ENCODE measurements at regions not wholly inside any gene's neighbourhood (a gene's known extent, or its start where the extent isn't known, plus 50 kb on each side); places are given as distances from the start of the nearest gene placed in this dataset.

DNA sequence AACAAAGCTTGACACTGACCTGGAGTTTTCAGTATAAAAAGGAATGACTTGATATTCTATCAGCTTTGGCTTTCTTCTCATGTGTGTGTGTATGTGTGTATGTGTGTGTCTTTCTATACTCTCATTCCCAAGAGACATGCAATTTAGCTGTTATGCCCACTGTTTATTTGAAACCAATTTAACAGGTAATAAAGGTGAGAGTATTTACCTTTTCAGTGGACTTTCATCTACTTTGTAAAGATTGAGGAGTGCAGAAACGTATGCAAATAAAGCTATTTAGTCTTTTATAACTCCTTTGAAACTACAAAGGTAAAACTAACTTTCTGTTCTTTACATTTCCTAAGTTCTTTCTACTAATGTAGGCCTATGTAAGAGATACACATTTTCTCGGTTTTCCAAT, 103.5 kb upstream of the HS3ST5 start:
- TF ChIP-seq SIN3A (conservative IDR thresholded peaks at IDR 0.05 in 1 of 2, IDR thresholded peaks at IDR 0.05 in 1 of 2; ENCODE audit: low read depth in 1 of 2, low read length in 2 of 2), result no peak
- TF ChIP-seq, protein P1, sequence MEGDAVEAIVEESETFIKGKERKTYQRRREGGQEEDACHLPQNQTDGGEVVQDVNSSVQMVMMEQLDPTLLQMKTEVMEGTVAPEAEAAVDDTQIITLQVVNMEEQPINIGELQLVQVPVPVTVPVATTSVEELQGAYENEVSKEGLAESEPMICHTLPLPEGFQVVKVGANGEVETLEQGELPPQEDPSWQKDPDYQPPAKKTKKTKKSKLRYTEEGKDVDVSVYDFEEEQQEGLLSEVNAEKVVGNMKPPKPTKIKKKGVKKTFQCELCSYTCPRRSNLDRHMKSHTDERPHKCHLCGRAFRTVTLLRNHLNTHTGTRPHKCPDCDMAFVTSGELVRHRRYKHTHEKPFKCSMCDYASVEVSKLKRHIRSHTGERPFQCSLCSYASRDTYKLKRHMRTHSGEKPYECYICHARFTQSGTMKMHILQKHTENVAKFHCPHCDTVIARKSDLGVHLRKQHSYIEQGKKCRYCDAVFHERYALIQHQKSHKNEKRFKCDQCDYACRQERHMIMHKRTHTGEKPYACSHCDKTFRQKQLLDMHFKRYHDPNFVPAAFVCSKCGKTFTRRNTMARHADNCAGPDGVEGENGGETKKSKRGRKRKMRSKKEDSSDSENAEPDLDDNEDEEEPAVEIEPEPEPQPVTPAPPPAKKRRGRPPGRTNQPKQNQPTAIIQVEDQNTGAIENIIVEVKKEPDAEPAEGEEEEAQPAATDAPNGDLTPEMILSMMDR (IDR thresholded peaks at IDR 0.05; ENCODE audit: control extremely low read depth in 1 of 3, insufficient read depth in 1 of 3, low read depth in 1 of 3, low read length in 3 of 3), result no peak
- no peak for TF ChIP-seq CHD2 (IDR thresholded peaks at IDR 0.05; ENCODE audit: low read length)
- no peak for TF ChIP-seq CHD1 (IDR thresholded peaks at IDR 0.05; ENCODE audit: low read depth, low read length)
- TF ChIP-seq NRF1 (IDR thresholded peaks at IDR 0.05; ENCODE audit: low read depth, low read length), result no peak
- TF ChIP-seq CBX8 (IDR thresholded peaks at IDR 0.05; ENCODE audit: borderline replicate concordance, low read depth, low read length), result no peak
- TF ChIP-seq POLR2AphosphoS5 (IDR thresholded peaks at IDR 0.05; ENCODE audit: low read depth, low read length), result no peak
